ENCODE measurements at regions not wholly inside any gene's neighbourhood (a gene's known extent, or its start where the extent isn't known, plus 50 kb on each side); places are given as distances from the start of the nearest gene placed in this dataset.

DNA sequence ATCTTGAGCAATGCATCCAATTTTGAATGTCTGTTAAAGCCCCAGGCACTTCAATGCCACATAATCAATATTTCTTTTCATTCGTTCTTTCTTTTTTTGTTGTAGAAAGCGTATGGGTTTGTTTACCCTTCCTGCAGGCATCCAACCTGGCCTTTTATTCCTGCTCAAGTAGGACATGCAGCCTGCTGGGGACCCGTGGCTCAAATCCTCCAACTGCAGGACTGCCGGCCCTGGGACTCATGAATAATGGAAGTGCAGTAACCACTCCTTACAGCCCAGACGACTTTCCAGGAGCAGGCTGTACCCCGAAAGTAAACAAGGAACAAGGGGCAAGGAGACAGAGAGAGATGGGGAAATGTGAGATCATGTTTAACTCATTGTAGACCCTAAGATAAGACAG, 126.4 kb downstream of the SALL1 start:
- Histone ChIP-seq H3K27ac (no peak overlapping the region), H3K36me3 (ENCODE audit: insufficient read depth in 1 of 2, low read depth in 1 of 2) (no peaks in the 10 kb centered on the region), H3K4me3 (no peak overlapping the region), H3K27me3 (ENCODE audit: insufficient read depth in 3 of 3, low read length in 2 of 3) (peaks cover 0 to 1% (median 0%) of the 10 kb centered on the region in 3 donors), H3K4me1 (no peaks in the 10 kb centered on the region), H3K9me3 (no peaks in the 10 kb centered on the region)
- DNase-seq = no peak
- TF ChIP-seq, protein P1, sequence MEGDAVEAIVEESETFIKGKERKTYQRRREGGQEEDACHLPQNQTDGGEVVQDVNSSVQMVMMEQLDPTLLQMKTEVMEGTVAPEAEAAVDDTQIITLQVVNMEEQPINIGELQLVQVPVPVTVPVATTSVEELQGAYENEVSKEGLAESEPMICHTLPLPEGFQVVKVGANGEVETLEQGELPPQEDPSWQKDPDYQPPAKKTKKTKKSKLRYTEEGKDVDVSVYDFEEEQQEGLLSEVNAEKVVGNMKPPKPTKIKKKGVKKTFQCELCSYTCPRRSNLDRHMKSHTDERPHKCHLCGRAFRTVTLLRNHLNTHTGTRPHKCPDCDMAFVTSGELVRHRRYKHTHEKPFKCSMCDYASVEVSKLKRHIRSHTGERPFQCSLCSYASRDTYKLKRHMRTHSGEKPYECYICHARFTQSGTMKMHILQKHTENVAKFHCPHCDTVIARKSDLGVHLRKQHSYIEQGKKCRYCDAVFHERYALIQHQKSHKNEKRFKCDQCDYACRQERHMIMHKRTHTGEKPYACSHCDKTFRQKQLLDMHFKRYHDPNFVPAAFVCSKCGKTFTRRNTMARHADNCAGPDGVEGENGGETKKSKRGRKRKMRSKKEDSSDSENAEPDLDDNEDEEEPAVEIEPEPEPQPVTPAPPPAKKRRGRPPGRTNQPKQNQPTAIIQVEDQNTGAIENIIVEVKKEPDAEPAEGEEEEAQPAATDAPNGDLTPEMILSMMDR (IDR thresholded peaks at IDR 0.05) = no peak
- ATAC-seq = no peak
- intact Hi-C loops (cut with DNase I) = no loop called here
- WGBS, 3 donors = 40 to 50% (median 42%) methylated on average over 6 of the region's 6 CpGs

DNA sequence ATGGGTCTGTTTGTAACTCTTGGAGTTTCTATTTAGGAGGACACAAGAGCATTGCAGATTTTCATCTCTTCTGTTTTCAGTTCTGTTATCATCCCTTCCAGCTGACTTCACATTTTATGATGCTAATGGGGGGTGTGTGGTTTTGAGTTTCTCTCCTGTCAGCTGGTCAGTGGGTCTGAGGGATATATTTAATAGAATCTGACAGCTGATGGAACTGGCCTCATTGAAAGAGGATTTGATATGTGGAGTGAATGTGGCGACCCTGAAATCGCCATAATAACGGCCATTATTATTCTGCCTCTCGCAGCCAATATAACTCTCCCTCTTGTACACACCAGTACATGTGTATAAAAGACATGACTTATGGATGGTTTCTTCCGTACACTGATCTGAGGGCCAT, 128.1 kb downstream of the SALL1 start:
- Histone ChIP-seq H3K9me3 (no peaks in the 10 kb centered on the region), H3K4me3 (no peak overlapping the region), H3K27me3 (ENCODE audit: insufficient read depth in 3 of 3, low read length in 2 of 3) (peaks cover 0 to 1% (median 0%) of the 10 kb centered on the region in 3 donors), H3K27ac (no peak overlapping the region), H3K4me1 (no peaks in the 10 kb centered on the region), H3K36me3 (ENCODE audit: insufficient read depth in 1 of 2, low read depth in 1 of 2) (no peaks in the 10 kb centered on the region)
- intact Hi-C loops (cut with DNase I) = no loop called here
- TF ChIP-seq, protein P1 (IDR thresholded peaks at IDR 0.05) = no peak
- DNase-seq (no peak), ATAC-seq (no peak)
- 54 to 67% (median 61%) methylated on average over 5 of the region's 5 CpGs for WGBS, 3 donors

DNA sequence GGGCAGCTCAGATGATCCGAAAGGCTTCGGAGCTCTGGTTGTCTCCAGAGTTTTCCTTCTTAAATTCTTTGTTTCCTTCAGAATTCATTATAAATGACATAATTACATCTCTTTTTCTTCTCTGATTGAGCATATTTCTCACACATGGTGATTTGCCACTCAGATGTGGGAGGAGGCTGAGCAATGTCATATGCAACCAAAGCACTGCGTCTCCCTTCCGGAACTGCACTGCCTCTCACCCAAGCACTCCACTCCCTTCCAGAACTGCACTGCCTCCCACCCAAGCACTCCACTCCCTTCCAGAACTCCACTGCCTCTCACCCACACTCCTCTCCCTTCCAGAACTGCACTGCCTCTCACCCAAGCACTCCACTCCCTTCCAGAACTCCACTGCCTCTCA, 131.5 kb downstream of the SALL1 start:
- ATAC-seq (no peak), DNase-seq (no peak)
- Histone ChIP-seq H3K4me1 (no peaks in the 10 kb centered on the region), H3K36me3 (ENCODE audit: insufficient read depth in 1 of 2, low read depth in 1 of 2) (no peaks in the 10 kb centered on the region), H3K27me3 (ENCODE audit: insufficient read depth in 3 of 3, low read length in 2 of 3) (peaks cover 0 to 1% (median 0%) of the 10 kb centered on the region in 3 donors), H3K4me3 (no peak overlapping the region), H3K27ac (no peak overlapping the region), H3K9me3 (no peaks in the 10 kb centered on the region)
- intact Hi-C loops (cut with DNase I) = no loop called here
- WGBS, 3 donors = 73 to 82% (median 76%) methylated on average over 4 of the region's 4 CpGs
- TF ChIP-seq, protein P1 (IDR thresholded peaks at IDR 0.05) = no peak

DNA sequence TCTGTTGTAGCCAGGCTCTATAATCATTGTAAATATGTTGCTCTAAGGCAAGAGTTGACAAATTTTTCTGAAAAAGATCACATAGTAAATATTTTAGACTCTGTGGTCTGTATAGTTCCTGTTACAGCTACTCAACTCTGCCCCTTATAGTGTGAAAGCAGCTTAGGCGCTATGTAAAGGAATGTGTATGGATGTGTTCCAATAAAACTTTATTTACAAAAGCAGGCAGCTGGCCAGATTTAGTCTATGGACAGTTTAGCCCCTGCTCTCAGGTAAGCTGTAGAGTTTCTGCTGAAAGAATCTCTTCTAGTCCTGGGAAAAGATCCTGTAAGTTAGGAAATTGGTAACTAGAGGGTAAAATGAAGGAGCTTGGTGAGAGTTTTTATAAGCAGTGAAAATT, 133.1 kb downstream of the SALL1 start:
- intact Hi-C loops (cut with DNase I) = no loop called here
- no peak overlapping the region for H3K4me3 ChIP-seq
- H3K4me1 ChIP-seq = no peaks in the 10 kb centered on the region
- no peak overlapping the region for H3K27ac ChIP-seq
- DNase-seq (no peak), ATAC-seq (no peak)
- H3K36me3 ChIP-seq (ENCODE audit: insufficient read depth in 1 of 2, low read depth in 1 of 2) = no peaks in the 10 kb centered on the region
- TF ChIP-seq, protein P1 (IDR thresholded peaks at IDR 0.05) = no peak
- 70 to 92% (median 85%) methylated on average over 1 of the region's 1 CpG for WGBS, 3 donors
- H3K9me3 ChIP-seq = no peaks in the 10 kb centered on the region
- H3K27me3 ChIP-seq (ENCODE audit: insufficient read depth in 3 of 3, low read length in 2 of 3) = no peaks in the 10 kb centered on the region

DNA sequence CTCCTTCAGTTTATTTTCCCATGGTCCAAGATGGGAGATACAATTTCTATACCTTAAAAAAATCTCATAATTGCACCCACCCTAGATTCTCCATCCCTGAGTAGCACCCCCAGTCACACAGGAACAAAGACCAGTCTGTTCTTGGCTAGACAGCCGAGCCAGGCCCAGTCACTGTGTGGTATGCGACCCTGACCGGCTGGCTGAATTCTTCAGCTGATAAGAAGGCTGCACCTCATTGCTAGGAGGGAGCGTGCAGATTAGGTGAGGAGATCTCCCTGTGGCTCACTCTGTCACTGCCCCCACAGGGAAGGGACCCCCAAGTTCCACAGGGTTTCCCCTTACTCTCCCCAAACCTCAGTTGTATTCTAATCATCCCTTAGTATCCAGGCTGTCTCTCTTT, 138.7 kb downstream of the SALL1 start:
- WGBS, 3 donors = 36 to 70% (median 58%) methylated on average over 4 of the region's 4 CpGs
- intact Hi-C loops (cut with DNase I) = no loop called here
- DNase-seq = no peak

More for the DNA sequence above, 138.7 kb downstream of the SALL1 start:
- no peak overlapping the region for H3K27ac ChIP-seq
- ATAC-seq = no peak
- H3K36me3 ChIP-seq (ENCODE audit: insufficient read depth in 1 of 2, low read depth in 1 of 2) = no peaks in the 10 kb centered on the region
- peaks cover 0 to 2% (median 0%) of the 10 kb centered on the region in 3 donors for H3K27me3 ChIP-seq (ENCODE audit: insufficient read depth in 3 of 3, low read length in 2 of 3)
- no peaks in the 10 kb centered on the region for H3K9me3 ChIP-seq
- TF ChIP-seq, protein P1 (IDR thresholded peaks at IDR 0.05) = no peak
- H3K4me1 ChIP-seq = no peaks in the 10 kb centered on the region
- H3K4me3 ChIP-seq = no peak overlapping the region
